ENCODE measurements at regions not wholly inside any gene's neighbourhood (a gene's known extent, or its start where the extent isn't known, plus 50 kb on each side); places are given as distances from the start of the nearest gene placed in this dataset.

GRCh38 chr9:18051638-18052037 lies 422.3 kb upstream of the ADAMTSL1 start:
- H3K9ac ChIP-seq (ENCODE audit: low read length), result no peak overlapping the region
- ChIA-PET CTCF (no interaction called here), RAD21 (ENCODE audit: low non-redundant PET in 1 of 2, low total read pairs in 2 of 2, uncharacterized antibody in 2 of 2, unreplicated experiment in 2 of 2) (no interaction called here), POLR2A (no interaction called here)
- H3K36me3 ChIP-seq (ENCODE audit: control insufficient read depth in 1 of 2, insufficient read depth in 2 of 2, low read length in 2 of 2), result no peaks in the 10 kb centered on the region
- peaks cover 0 to 7% of the 10 kb centered on the region in 2 experiments; a peak in 1 of 4 replicates for H3K9me3 ChIP-seq (ENCODE audit: control insufficient read depth in 1 of 2, insufficient read depth in 1 of 2, low read depth in 1 of 2, low read length in 2 of 2)
- H3K27ac ChIP-seq (ENCODE audit: low read depth, low read length), result no peak overlapping the region
- H3K79me2 ChIP-seq (ENCODE audit: insufficient read depth, low read length), result no peaks in the 10 kb centered on the region
- ATAC-seq (no peak), DNase-seq (ENCODE audit: low read depth, low spot score) (no peak)
- TF ChIP-seq ZBTB33 (IDR thresholded peaks at IDR 0.05; ENCODE audit: extremely low read depth, insufficient replicate concordance, low read length) (no peak), MAX (IDR thresholded peaks at IDR 0.05) (no peak), ZFX (IDR thresholded peaks at IDR 0.05) (no peak), SIN3A (IDR thresholded peaks at IDR 0.05; ENCODE audit: low read depth) (no peak), CTCF (IDR thresholded peaks at IDR 0.05 in 2 of 3, conservative IDR thresholded peaks at IDR 0.05 in 1 of 3; ENCODE audit: borderline replicate concordance in 1 of 3, insufficient read depth in 1 of 3, low read depth in 2 of 3, low read length in 2 of 3) (no peak), ATF3 (IDR thresholded peaks at IDR 0.05) (no peak), SP1 (IDR thresholded peaks at IDR 0.05; ENCODE audit: low read depth) (no peak), SRF (IDR thresholded peaks at IDR 0.05; ENCODE audit: low read depth) (no peak), TCF7L2 (IDR thresholded peaks at IDR 0.05; ENCODE audit: borderline replicate concordance, extremely low read depth, insufficient read depth, insufficient read length) (no peak), POLR2A (IDR thresholded peaks at IDR 0.05; ENCODE audit: borderline replicate concordance, extremely low read depth, insufficient read depth, insufficient read length) (no peak), FOSL1 (IDR thresholded peaks at IDR 0.05; ENCODE audit: low read depth) (no peak), EZH2 (IDR thresholded peaks at IDR 0.05) (no peak), JUND (IDR thresholded peaks at IDR 0.05) (no peak), CBX3 (IDR thresholded peaks at IDR 0.05; ENCODE audit: low read depth) (no peak), EZH2phosphoT487 (IDR thresholded peaks at IDR 0.05; ENCODE audit: borderline replicate concordance) (no peak)
- intact Hi-C loops (cut with micrococcal nuclease), result no loop called here
- H2AFZ ChIP-seq (ENCODE audit: low read depth, low read length, poor library complexity, severe bottlenecking), result no peak overlapping the region
- BruUV-seq (replicated peaks), result no TSS peak
- H3K4me1 ChIP-seq (ENCODE audit: control insufficient read depth in 1 of 2, insufficient read depth in 2 of 2, low read length in 2 of 2), result no peaks in the 10 kb centered on the region
- H4K20me1 ChIP-seq (ENCODE audit: insufficient read depth), result no peaks in the 10 kb centered on the region
- H3K4me2 ChIP-seq (ENCODE audit: low read length), result no peak overlapping the region
- no peaks in the 10 kb centered on the region for H3K9me2 ChIP-seq (ENCODE audit: insufficient read depth)
- no peak overlapping the region for H3K4me3 ChIP-seq (replicated peaks in 1 of 2; ENCODE audit: low read depth in 1 of 2, low read length in 2 of 2)
- H3K27me3 ChIP-seq (ENCODE audit: insufficient read depth, low read length), result no peaks in the 10 kb centered on the region
